ENCODE measurements at regions not wholly inside any gene's neighbourhood (a gene's known extent, or its start where the extent isn't known, plus 50 kb on each side); places are given as distances from the start of the nearest gene placed in this dataset.
"Not testable (repeated sequence)": the region's sequence is repeated elsewhere in the genome, so short reads cannot be mapped to it uniquely, and the experiment has no call there.

DNA sequence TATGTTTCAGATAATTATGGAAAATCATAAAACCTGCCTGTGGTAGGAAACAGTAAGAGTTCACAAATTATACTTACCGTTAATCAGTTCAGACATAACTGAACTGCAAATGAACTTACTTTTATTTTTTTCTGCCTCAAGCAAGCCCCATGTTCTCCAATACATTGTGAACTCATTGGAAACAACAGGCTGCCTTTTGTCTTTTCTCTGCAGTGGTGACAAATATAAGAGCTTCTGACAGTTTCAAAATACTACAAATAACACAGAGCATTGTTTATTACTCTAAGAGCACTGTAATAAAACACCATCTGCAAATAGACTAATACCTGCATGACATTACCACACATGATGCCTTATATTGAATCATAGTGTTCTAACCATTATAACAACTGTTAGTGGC lies 94.0 kb upstream of the CDCA7L start:
- FAIRE-seq (no peak), DNase-seq (ENCODE audit: insufficient read length) (no peak)
- no peak for TF ChIP-seq TAF1 (IDR thresholded peaks at IDR 0.05; ENCODE audit: borderline replicate concordance, low read depth, low read length)
- no peak for TF ChIP-seq POLR2A (IDR thresholded peaks at IDR 0.05; ENCODE audit: low read depth, low read length)
- TF ChIP-seq POLR2AphosphoS5 (IDR thresholded peaks at IDR 0.05; ENCODE audit: low read depth, low read length), result no peak

DNA sequence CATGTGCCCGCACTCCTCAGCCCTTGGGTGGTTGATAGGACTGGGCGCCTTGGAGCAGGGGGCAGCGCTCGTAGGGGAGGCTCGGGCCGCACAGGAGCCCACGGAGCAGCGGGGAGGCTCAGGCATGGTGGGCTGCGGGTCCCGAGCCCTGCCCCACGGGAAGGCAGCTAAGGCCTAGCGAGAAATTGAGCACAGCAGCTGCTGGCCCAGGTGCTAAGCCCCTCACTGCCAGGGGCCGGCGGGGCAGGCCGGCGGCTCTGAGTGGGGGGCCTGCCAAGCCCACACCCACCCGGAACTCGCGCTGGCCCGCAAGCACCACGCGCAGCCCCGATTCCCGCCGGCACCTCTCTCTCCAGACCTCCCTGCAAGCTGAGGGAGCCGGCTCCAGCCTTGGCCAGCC lies 86.7 kb upstream of the CDCA7L start:
- DNase-seq (ENCODE audit: insufficient read length); FAIRE-seq: not testable (repeated sequence)

DNA sequence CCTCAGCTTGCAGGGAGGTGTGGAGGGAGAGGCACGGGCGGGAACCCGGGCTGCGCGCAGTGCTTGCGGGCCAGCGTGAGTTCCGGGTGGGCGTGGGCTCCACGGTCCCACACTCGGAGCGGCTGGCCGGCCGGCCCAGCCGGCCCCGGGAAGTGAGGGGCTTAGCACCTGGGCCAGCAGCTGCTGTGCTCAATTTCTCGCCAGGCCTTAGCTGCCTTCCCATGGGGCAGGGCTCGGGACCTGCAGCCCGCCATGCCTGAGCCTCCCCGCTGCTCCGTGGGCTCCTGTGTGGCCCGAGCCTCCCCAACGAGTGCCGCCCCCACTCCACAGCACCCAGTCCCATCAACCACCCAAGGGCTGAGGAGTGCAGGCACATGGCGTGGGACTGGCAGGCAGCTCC lies 83.0 kb upstream of the CDCA7L start:
- not testable (repeated sequence) for DNase-seq (ENCODE audit: insufficient read length); FAIRE-seq

DNA sequence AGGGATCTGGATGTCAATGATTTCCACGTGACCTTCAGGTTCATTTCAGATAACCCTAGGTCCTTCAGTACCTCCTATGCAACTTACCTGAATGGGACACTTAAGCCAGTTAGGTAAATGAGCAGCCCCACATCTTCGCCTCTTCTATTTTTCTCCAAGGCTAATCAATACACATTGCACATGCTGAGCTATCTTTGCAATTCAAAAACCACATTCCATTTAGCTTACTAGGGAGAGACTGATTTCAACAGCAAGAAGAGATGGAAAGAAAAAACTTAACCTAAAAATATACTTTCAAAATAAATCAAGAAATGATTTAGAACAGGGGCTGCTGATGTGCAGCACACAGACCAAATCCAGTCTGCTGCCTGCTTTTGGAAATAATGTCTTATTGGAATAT lies 81.8 kb upstream of the CDCA7L start:
- DNase-seq (ENCODE audit: insufficient read length) (no peak), FAIRE-seq (no peak)
- TF ChIP-seq POLR2A (IDR thresholded peaks at IDR 0.05; ENCODE audit: low read depth, low read length) (no peak), TAF1 (IDR thresholded peaks at IDR 0.05; ENCODE audit: borderline replicate concordance, low read depth, low read length) (no peak), POLR2AphosphoS5 (IDR thresholded peaks at IDR 0.05; ENCODE audit: low read depth, low read length) (no peak)

DNA sequence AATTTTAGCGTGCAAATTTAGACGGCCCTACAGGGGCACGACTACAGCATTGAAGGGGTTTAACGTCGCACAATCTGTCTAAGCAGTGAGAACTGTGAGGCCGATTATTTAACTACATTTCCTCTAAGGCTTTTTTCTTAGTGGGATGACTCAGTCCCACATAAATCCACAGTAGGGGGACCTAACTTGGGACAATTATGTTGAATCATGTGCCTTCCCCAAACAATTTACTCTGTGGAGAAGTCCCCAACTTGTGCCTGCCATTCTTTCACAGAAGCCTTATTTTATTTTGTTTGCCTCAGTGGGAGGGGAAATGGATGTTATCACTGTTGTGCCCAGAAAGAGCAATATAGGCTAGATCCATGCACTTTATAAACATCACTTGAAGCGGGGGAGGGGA lies 80.3 kb upstream of the CDCA7L start:
- DNase-seq (ENCODE audit: insufficient read length) (no peak), FAIRE-seq (no peak)
- TF ChIP-seq POLR2A (IDR thresholded peaks at IDR 0.05; ENCODE audit: low read depth, low read length) (no peak), POLR2AphosphoS5 (IDR thresholded peaks at IDR 0.05; ENCODE audit: low read depth, low read length) (no peak), TAF1 (IDR thresholded peaks at IDR 0.05; ENCODE audit: borderline replicate concordance, low read depth, low read length) (no peak)

DNA sequence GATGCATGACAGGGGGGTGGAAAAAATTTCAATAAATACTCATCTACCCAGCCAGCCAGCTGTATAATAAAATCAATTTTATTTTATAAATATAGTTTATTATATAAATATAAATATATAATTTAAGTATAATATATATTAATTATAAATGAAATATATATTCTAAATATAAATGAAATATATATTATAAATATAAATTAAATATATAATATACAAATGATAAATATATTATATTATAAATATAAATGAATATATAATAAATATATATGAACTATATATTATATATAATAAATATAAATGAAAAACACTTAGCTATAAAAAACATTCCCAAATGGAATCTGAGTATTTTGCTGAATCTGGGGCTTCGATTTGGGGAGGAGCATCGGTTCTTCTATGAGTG lies 79.4 kb upstream of the CDCA7L start:
- no peak for FAIRE-seq
- TF ChIP-seq POLR2AphosphoS5 (IDR thresholded peaks at IDR 0.05; ENCODE audit: low read depth, low read length) (no peak), TAF1 (IDR thresholded peaks at IDR 0.05; ENCODE audit: borderline replicate concordance, low read depth, low read length) (no peak), POLR2A (IDR thresholded peaks at IDR 0.05; ENCODE audit: low read depth, low read length) (no peak)
- no peak for DNase-seq (ENCODE audit: insufficient read length)

DNA sequence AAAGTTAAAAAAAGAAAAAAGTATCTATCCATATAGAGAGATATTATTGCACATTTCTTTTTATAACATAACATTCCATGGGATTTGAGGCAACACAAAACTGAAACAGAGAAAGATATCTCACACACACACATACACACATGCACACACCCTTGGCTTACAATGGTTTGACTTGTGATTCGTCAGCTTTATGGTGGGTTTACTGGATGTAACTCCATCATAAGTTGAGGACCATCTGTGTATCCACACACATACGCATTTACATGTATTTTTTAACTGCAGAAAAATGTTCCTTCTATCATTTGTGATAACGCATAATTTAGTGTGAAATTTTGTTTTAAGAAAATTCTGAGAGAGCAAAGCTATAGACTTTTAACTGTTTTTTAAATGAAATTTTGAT lies 74.2 kb upstream of the CDCA7L start:
- TF ChIP-seq POLR2A (IDR thresholded peaks at IDR 0.05; ENCODE audit: low read depth, low read length), result no peak
- TF ChIP-seq POLR2AphosphoS5 (IDR thresholded peaks at IDR 0.05; ENCODE audit: low read depth, low read length), result no peak
- TF ChIP-seq TAF1 (IDR thresholded peaks at IDR 0.05; ENCODE audit: borderline replicate concordance, low read depth, low read length), result no peak
- no peak for FAIRE-seq
- no peak for DNase-seq (ENCODE audit: insufficient read length)

DNA sequence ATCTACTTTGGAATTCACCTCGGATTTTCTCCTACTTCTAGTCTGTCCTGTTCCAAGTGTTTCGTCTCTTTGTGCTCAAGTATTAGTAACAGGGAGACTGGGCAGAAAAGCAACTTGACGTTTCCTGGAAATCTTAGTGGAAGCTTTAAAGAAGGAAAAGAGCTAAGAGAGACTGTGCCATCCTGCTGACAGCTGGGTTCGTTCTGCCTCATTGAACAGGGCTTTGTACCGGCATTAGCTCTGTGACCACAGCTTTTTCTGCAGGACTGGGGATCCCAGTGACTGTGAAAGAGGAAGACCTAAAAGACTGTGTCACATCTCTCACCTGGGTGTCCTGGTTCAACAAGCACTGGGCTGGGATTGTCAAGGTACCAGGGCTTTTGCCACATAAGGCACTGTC lies 70.8 kb upstream of the CDCA7L start:
- FAIRE-seq (no peak), DNase-seq (ENCODE audit: insufficient read length) (no peak)
- TF ChIP-seq POLR2AphosphoS5 (IDR thresholded peaks at IDR 0.05; ENCODE audit: low read depth, low read length), result no peak
- no peak for TF ChIP-seq TAF1 (IDR thresholded peaks at IDR 0.05; ENCODE audit: borderline replicate concordance, low read depth, low read length)
- no peak for TF ChIP-seq POLR2A (IDR thresholded peaks at IDR 0.05; ENCODE audit: low read depth, low read length)

DNA sequence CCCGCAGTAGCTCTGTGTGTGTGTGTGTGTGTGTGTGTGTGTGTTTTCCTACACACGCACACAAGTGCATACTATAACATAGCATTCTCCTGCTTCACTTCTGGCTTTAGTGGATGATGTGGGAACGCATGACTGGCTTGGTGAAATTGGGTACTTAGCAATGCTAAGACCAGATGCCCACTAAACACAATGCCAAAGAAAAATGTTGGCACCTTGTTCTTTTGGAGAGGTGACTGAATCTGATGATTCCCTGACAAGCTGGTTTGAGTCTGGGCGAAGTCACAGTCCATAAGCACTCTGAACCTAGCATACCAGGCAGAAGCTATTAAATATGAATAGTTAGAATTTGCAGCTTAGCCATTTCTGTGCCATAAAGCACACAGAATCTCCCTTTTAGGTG lies 68.0 kb upstream of the CDCA7L start:
- no peak for FAIRE-seq
- DNase-seq (ENCODE audit: insufficient read length), result no peak
- TF ChIP-seq POLR2A (IDR thresholded peaks at IDR 0.05; ENCODE audit: low read depth, low read length), result no peak
- no peak for TF ChIP-seq POLR2AphosphoS5 (IDR thresholded peaks at IDR 0.05; ENCODE audit: low read depth, low read length)
- no peak for TF ChIP-seq TAF1 (IDR thresholded peaks at IDR 0.05; ENCODE audit: borderline replicate concordance, low read depth, low read length)

DNA sequence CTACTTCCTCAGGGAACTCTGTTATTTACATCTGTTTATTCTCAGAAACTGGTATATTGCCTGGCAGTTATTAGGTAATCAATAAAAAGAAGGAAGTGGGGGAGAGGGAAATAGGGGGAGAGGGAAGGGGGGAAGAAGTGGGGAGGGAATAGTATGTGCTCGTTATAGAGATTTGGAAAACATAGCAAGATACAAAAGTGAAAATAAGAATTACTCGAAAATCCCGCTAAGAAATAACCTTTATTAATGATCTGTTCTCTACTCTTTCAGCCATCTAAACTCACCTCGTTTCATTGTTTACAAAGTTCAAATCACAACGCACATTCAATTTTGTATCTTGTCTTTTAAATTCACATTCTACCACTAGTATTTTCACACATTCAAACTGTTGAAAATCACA lies 63.0 kb upstream of the CDCA7L start:
- DNase-seq (ENCODE audit: insufficient read length) (no peak), FAIRE-seq (no peak)
- no peak for TF ChIP-seq POLR2AphosphoS5 (IDR thresholded peaks at IDR 0.05; ENCODE audit: low read depth, low read length)
- TF ChIP-seq POLR2A (IDR thresholded peaks at IDR 0.05; ENCODE audit: low read depth, low read length), result no peak
- no peak for TF ChIP-seq TAF1 (IDR thresholded peaks at IDR 0.05; ENCODE audit: borderline replicate concordance, low read depth, low read length)

DNA sequence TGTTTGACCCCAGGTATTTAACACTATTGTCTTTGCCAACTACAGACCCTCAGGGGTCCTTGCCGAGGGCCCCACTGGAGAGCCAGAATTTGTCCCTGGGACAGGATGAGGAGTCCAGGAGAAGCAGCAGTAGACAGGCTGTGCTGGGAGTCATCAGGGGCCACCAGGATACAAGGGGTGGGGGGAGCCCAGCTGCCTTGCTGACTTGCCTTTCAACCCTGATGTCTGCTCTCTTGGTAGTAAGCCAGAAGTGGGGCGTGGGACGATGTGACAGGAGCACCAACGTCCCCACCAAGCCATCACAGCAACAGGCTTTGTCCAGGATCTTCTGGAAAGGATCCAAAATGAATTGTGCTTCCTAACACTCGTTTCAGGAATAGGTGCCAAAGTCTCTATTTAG lies 62.4 kb upstream of the CDCA7L start:
- no peak for DNase-seq (ENCODE audit: insufficient read length)
- FAIRE-seq, result no peak

DNA sequence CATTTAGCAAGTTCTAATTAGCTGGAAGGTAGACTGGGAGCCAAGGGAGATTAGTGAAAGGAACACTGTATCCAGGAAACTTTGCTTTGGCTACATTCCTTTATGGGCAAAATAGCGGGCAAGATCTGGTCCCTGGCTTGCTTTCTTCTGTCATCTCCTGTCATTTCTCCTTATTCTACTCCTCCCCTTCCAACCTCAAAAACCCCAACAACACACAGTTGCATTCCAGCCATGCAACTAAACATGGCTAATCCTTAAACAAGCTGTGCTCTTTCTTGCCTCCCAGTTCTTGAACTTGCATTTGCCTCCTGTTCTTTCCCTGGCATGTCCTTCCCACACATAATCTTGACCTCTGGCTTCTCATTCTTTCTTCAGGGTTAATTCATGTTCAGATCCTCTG lies 59.5 kb upstream of the CDCA7L start:
- FAIRE-seq, result no peak
- no peak for DNase-seq (ENCODE audit: insufficient read length)
- TF ChIP-seq TAF1 (IDR thresholded peaks at IDR 0.05; ENCODE audit: borderline replicate concordance, low read depth, low read length), result no peak
- TF ChIP-seq POLR2AphosphoS5 (IDR thresholded peaks at IDR 0.05; ENCODE audit: low read depth, low read length), result no peak
- no peak for TF ChIP-seq POLR2A (IDR thresholded peaks at IDR 0.05; ENCODE audit: low read depth, low read length)

More for the DNA sequence above, 62.4 kb upstream of the CDCA7L start:
- TF ChIP-seq POLR2A (IDR thresholded peaks at IDR 0.05; ENCODE audit: low read depth, low read length) (no peak), TAF1 (IDR thresholded peaks at IDR 0.05; ENCODE audit: borderline replicate concordance, low read depth, low read length) (no peak), POLR2AphosphoS5 (IDR thresholded peaks at IDR 0.05; ENCODE audit: low read depth, low read length) (no peak)

DNA sequence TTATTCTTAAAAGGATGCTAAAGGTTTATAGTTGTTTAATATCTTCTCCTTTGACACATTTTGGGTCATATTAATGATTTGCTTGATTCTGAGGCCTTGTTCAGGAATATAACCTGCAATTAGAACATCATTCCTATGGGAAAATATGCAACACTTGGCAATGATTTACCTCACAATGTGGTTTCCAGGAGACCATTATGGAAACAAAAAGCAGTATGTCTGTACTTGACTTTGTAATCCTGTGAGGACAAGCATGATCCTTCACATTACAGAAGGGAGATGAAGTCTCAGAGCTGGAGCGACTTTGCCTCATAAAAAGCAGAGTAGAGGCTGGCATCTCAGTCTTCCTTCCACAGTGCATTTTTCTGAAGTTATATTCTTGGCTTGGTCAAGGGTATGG lies 57.0 kb upstream of the CDCA7L start:
- TF ChIP-seq POLR2AphosphoS5 (IDR thresholded peaks at IDR 0.05; ENCODE audit: low read depth, low read length) (no peak), TAF1 (IDR thresholded peaks at IDR 0.05; ENCODE audit: borderline replicate concordance, low read depth, low read length) (no peak), POLR2A (IDR thresholded peaks at IDR 0.05; ENCODE audit: low read depth, low read length) (no peak)
- FAIRE-seq (no peak), DNase-seq (ENCODE audit: insufficient read length) (no peak)

All from GM12892 (cell line).